ENCODE measurements at regions not wholly inside any gene's neighbourhood (a gene's known extent, or its start where the extent isn't known, plus 50 kb on each side); places are given as distances from the start of the nearest gene placed in this dataset.

GRCh38 chr15:69749274-69749673, 296.7 kb downstream of the RPLP1 start:
- TF ChIP-seq, protein P1, sequence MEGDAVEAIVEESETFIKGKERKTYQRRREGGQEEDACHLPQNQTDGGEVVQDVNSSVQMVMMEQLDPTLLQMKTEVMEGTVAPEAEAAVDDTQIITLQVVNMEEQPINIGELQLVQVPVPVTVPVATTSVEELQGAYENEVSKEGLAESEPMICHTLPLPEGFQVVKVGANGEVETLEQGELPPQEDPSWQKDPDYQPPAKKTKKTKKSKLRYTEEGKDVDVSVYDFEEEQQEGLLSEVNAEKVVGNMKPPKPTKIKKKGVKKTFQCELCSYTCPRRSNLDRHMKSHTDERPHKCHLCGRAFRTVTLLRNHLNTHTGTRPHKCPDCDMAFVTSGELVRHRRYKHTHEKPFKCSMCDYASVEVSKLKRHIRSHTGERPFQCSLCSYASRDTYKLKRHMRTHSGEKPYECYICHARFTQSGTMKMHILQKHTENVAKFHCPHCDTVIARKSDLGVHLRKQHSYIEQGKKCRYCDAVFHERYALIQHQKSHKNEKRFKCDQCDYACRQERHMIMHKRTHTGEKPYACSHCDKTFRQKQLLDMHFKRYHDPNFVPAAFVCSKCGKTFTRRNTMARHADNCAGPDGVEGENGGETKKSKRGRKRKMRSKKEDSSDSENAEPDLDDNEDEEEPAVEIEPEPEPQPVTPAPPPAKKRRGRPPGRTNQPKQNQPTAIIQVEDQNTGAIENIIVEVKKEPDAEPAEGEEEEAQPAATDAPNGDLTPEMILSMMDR (conservative IDR thresholded peaks at IDR 0.05), result no peak
- no peak for TF ChIP-seq EZH2 (IDR thresholded peaks at IDR 0.05; ENCODE audit: low read depth)

Measured in PC-9 (cell line).